ENCODE measurements at regions not wholly inside any gene's neighbourhood (a gene's known extent, or its start where the extent isn't known, plus 50 kb on each side); places are given as distances from the start of the nearest gene placed in this dataset.

GRCh38 chr3:81433675-81434074, 327.8 kb downstream of the GBE1 start:
- intact Hi-C loops (cut with DNase I; ENCODE audit: low total_unique reads): no loop called here
- no peak for DNase-seq
- H3K36me3 ChIP-seq (ENCODE audit: low read depth, missing control alignments): no peaks in the 10 kb centered on the region
- no peak overlapping the region for H3K27ac ChIP-seq
- H3K4me1 ChIP-seq: no peaks in the 10 kb centered on the region
- WGBS, 2 donors: 55 to 69% methylated on average over 3 of the region's 3 CpGs
- no peaks in the 10 kb centered on the region for H3K9me3 ChIP-seq
- no peak for TF ChIP-seq POLR2A (IDR thresholded peaks at IDR 0.05)
- no peak for TF ChIP-seq CTCF (IDR thresholded peaks at IDR 0.05)
- no peak overlapping the region for H3K4me3 ChIP-seq
- H3K27me3 ChIP-seq: no peaks in the 10 kb centered on the region

GRCh38 chr3:81432456-81432855, 329.0 kb downstream of the GBE1 start:
- intact Hi-C loops (cut with DNase I; ENCODE audit: low total_unique reads): no loop called here
- H3K27ac ChIP-seq: no peak overlapping the region
- no peak for DNase-seq
- H3K4me1 ChIP-seq: no peaks in the 10 kb centered on the region
- H3K9me3 ChIP-seq: no peaks in the 10 kb centered on the region
- no peaks in the 10 kb centered on the region for H3K27me3 ChIP-seq
- 90 to 94% methylated on average over 2 of the region's 2 CpGs for WGBS, 2 donors
- no peak for TF ChIP-seq CTCF (IDR thresholded peaks at IDR 0.05)
- no peak for TF ChIP-seq POLR2A (IDR thresholded peaks at IDR 0.05)
- H3K4me3 ChIP-seq: no peak overlapping the region
- no peaks in the 10 kb centered on the region for H3K36me3 ChIP-seq (ENCODE audit: low read depth, missing control alignments)

GRCh38 chr3:81426826-81427577, 334.4 kb downstream of the GBE1 start:
- Histone ChIP-seq H3K27ac (no peak overlapping the region), H3K9me3 (no peaks in the 10 kb centered on the region), H3K4me3 (no peak overlapping the region), H3K27me3 (no peaks in the 10 kb centered on the region), H3K4me1 (no peaks in the 10 kb centered on the region), H3K36me3 (ENCODE audit: low read depth, missing control alignments) (no peaks in the 10 kb centered on the region)
- intact Hi-C loops (cut with DNase I; ENCODE audit: low total_unique reads): no loop called here
- WGBS, 2 donors: 93 to 95% methylated on average over 6 of the region's 6 CpGs
- DNase-seq: no peak
- TF ChIP-seq CTCF (IDR thresholded peaks at IDR 0.05): no peak

GRCh38 chr3:81425198-81425868, 336.1 kb downstream of the GBE1 start:
- no peak overlapping the region for H3K27ac ChIP-seq
- TF ChIP-seq CTCF (IDR thresholded peaks at IDR 0.05) (no peak), POLR2A (IDR thresholded peaks at IDR 0.05) (no peak)
- H3K9me3 ChIP-seq: no peaks in the 10 kb centered on the region
- no peaks in the 10 kb centered on the region for H3K27me3 ChIP-seq
- no peak overlapping the region for H3K4me3 ChIP-seq
- intact Hi-C loops (cut with DNase I; ENCODE audit: low total_unique reads): no loop called here
- H3K36me3 ChIP-seq (ENCODE audit: low read depth, missing control alignments): no peaks in the 10 kb centered on the region
- WGBS, 2 donors: 80 to 88% methylated on average over 5 of the region's 5 CpGs
- no peak for DNase-seq
- no peaks in the 10 kb centered on the region for H3K4me1 ChIP-seq

- Histone ChIP-seq H3K4me1 (no peaks in the 10 kb centered on the region), H3K36me3 (ENCODE audit: low read depth, missing control alignments) (no peaks in the 10 kb centered on the region), H3K27ac (no peak overlapping the region), H3K4me3 (no peak overlapping the region), H3K27me3 (no peaks in the 10 kb centered on the region), H3K9me3 (no peaks in the 10 kb centered on the region)
- no peak for DNase-seq
- TF ChIP-seq POLR2A (IDR thresholded peaks at IDR 0.05) (no peak), CTCF (IDR thresholded peaks at IDR 0.05) (peak in 1 of 3 experiments; percentile 42)
- intact Hi-C loops (cut with DNase I; ENCODE audit: low total_unique reads): no loop called here
Observed at GRCh38 chr3:81419228-81419627, 342.2 kb downstream of the GBE1 start.

All from testis (tissue), 2 donors.